GM12878 (cell line): ENCODE measurements at regions not wholly inside any gene's neighbourhood (a gene's known extent, or its start where the extent isn't known, plus 50 kb on each side); places are given as distances from the start of the nearest gene placed in this dataset.

Source experiments
- ATAC-seq: fragments of 200-7000 bp; cut with Tn5 transposase; 3 replicates; pipeline ENCODE4 v1.9.1; 2020; ENCODE audit warnings: mild to moderate bottlenecking, moderate library complexity
- BruUV-seq: library from RNA; stranded (reverse); fragments of 400-500 nt; replicated peaks from 2 replicates; lab custom pipeline; 2021; lab: Mats Ljungman, UMichigan
- CTCF ChIA-PET: fragments of 300-600 bp; sonication (Branson Sonifier 250); formaldehyde crosslinking; extraction: SDS; loops from one replicate; lab custom pipeline; 2021; ENCODE audit warnings: inconsistent platforms; lab: Yijun Ruan, JAX
- POLR2A ChIA-PET: fragments of 350-600 bp; formaldehyde crosslinking; extraction: SDS; loops from one replicate; lab custom pipeline; 2021; ENCODE audit warnings: inconsistent platforms; lab: Charles Lee
- RAD21 ChIA-PET: fragments of 300-600 bp; sonication (Branson Sonifier 250); formaldehyde crosslinking; loops from one replicate; lab custom pipeline; 2023; ENCODE audit warnings: antibody characterized with exemption; ENCODE audit not compliant: unreplicated experiment; lab: Charles Lee
- SMC1A ChIA-PET: fragments of 300-600 bp; sonication (Branson Sonifier 250); formaldehyde crosslinking; loops from one replicate; lab custom pipeline; 2023; ENCODE audit not compliant: unreplicated experiment, uncharacterized antibody; lab: Charles Lee
- DNase-seq: peaks from one replicate; pipeline ENCODE4 v3.0.0-alpha.2; 2011; ENCODE audit warnings: low read depth, low spot score
- FAIRE-seq: peaks from 3 replicates; lab custom pipeline; 2011; peaks lifted over from hg19 to GRCh38; lab: Jason Lieb, UNC
- H2AFZ ChIP-seq: 2 replicates; pipeline ENCODE4 v1.6.0; 2011; ENCODE audit warnings: low read depth, low read length, control low read depth; ENCODE audit not compliant: control insufficient read depth
- H3K27ac ChIP-seq: 2 replicates; pipeline ENCODE4 v1.5.1; 2011; ENCODE audit warnings: control low read depth; ENCODE audit not compliant: control insufficient read depth, insufficient read depth
- H3K27me3 ChIP-seq, 2 experiments: replicated peaks in 1 of 2; 2 replicates each; pipeline versions ENCODE4 v1.6.0 to v1.6.1; 2011; ENCODE audit warnings: low read length in 1 of 2; ENCODE audit not compliant: control insufficient read depth in 2 of 2, insufficient read depth in 2 of 2
- H3K36me3 ChIP-seq, 2 experiments: 2 replicates each; pipeline ENCODE4 v1.5.1; 2011; ENCODE audit warnings: low read length in 1 of 2; ENCODE audit not compliant: control insufficient read depth in 2 of 2, insufficient read depth in 2 of 2
- H3K4me1 ChIP-seq: 2 replicates; pipeline ENCODE4 v1.6.1; 2011; ENCODE audit warnings: mild to moderate bottlenecking, low read length, moderate library complexity, mixed read lengths; ENCODE audit not compliant: control insufficient read depth, insufficient read depth
- H3K4me2 ChIP-seq: 2 replicates; pipeline ENCODE4 v1.6.0; 2011; ENCODE audit warnings: control low read depth; ENCODE audit not compliant: control insufficient read depth, insufficient read depth
- H3K4me3 ChIP-seq: fragments of 200-600 bp; sonication (generic); 2 replicates; pipeline ENCODE4 v1.5.1; 2016
- H3K79me2 ChIP-seq: 2 replicates; pipeline ENCODE4 v1.6.0; 2011; ENCODE audit warnings: low read length; ENCODE audit not compliant: control insufficient read depth, insufficient read depth
- H3K9ac ChIP-seq: 2 replicates; pipeline ENCODE4 v1.8.0; 2011; ENCODE audit warnings: low read length, control low read depth, mixed read lengths; ENCODE audit not compliant: control insufficient read depth, insufficient read depth
- H3K9me3 ChIP-seq: replicated peaks from 3 replicates; pipeline ENCODE4 v1.5.1; 2011; ENCODE audit warnings: mild to moderate bottlenecking, low read length; ENCODE audit not compliant: control insufficient read depth, insufficient read depth
- H4K20me1 ChIP-seq: 2 replicates; pipeline ENCODE4 v1.6.0; 2011; ENCODE audit not compliant: control insufficient read depth, insufficient read depth
- CTCF ChIP-seq, 3 experiments: IDR thresholded peaks in 2 of 3; conservative IDR thresholded peaks in 1 of 3; 2 replicates each; pipeline ENCODE4 v1.5.1; 2011; ENCODE audit warnings: low read depth in 3 of 3, low read length in 3 of 3, mild to moderate bottlenecking in 3 of 3, control low read depth in 2 of 3, moderate library complexity in 2 of 3, inconsistent platforms in 1 of 3, mixed read lengths in 1 of 3; ENCODE audit not compliant: control insufficient read depth in 2 of 3, insufficient read depth in 1 of 3; ENCODE audit errors: extremely low read depth in 1 of 3
- CUX1 ChIP-seq: IDR thresholded peaks from 2 replicates; pipeline ENCODE4 v1.6.1; 2012; ENCODE audit warnings: improper control_type of control experiment, low read depth, low read length; ENCODE audit not compliant: insufficient replicate concordance
- IRF4 ChIP-seq: IDR thresholded peaks from 2 replicates; pipeline ENCODE4 v1.6.1; 2011; ENCODE audit warnings: low read depth, low read length
- JUND ChIP-seq: IDR thresholded peaks from 2 replicates; pipeline ENCODE4 v1.6.1; 2012; ENCODE audit warnings: low read depth, mild to moderate bottlenecking, low read length, improper control_type of control experiment, moderate library complexity
- MEF2A ChIP-seq: IDR thresholded peaks from 2 replicates; pipeline ENCODE4 v1.6.1; 2011; ENCODE audit warnings: low read depth, mild to moderate bottlenecking, low read length, moderate library complexity; ENCODE audit not compliant: insufficient read depth
- NFIC ChIP-seq: IDR thresholded peaks from 2 replicates; pipeline ENCODE4 v1.6.1; 2012; ENCODE audit warnings: low read depth, mild to moderate bottlenecking, inconsistent platforms, low read length, moderate library complexity
- NFYB ChIP-seq: IDR thresholded peaks from 2 replicates; pipeline ENCODE4 v1.6.1; 2011; ENCODE audit warnings: low read depth, mild to moderate bottlenecking, low read length, improper control_type of control experiment, moderate library complexity; ENCODE audit not compliant: insufficient read depth
- PBX3 ChIP-seq: IDR thresholded peaks from 2 replicates; pipeline ENCODE4 v1.6.1; 2011; ENCODE audit warnings: mild to moderate bottlenecking, low read depth, low read length, moderate library complexity; ENCODE audit not compliant: insufficient replicate concordance
- TAF1 ChIP-seq: IDR thresholded peaks from 2 replicates; pipeline ENCODE4 v1.6.1; 2011; ENCODE audit warnings: mild to moderate bottlenecking, low read depth, low read length, borderline replicate concordance
- WRNIP1 ChIP-seq: IDR thresholded peaks from 2 replicates; pipeline ENCODE4 v1.6.1; 2011; ENCODE audit warnings: low read depth, low read length, improper control_type of control experiment, borderline replicate concordance
- ZNF274 ChIP-seq: IDR thresholded peaks from one replicate; pipeline ENCODE4 v1.8.0; 2011; ENCODE audit not compliant: insufficient read length, insufficient read depth
- ZNF592 ChIP-seq: fragments of 450-650 bp; IDR thresholded peaks from 2 replicates; pipeline ENCODE4 v1.6.1; 2017; ENCODE audit warnings: mild to moderate bottlenecking, moderate library complexity
- WGBS: methylation state at CpG from one replicate; pipeline ENCODE4 v1.1.6; 2016; ENCODE audit warnings: low lambda C conversion rate; ENCODE audit not compliant: insufficient replicate concordance, insufficient coverage; ENCODE audit errors: missing lambda C conversion rate; 5-methylcytosine and 5-hydroxymethylcytosine counted together
- in situ Hi-C: fragments of 300-500 bp; cut with MboI; formaldehyde crosslinking; loops from 9 replicates; pipeline ENCODE4 v1.14.3; 2018; ENCODE audit warnings: mixed read lengths
- intact Hi-C: fragments of 100-400 bp; cut with micrococcal nuclease; formaldehyde crosslinking; loops from one replicate; pipeline ENCODE4 v1.14.2; 2022; ENCODE audit not compliant: unreplicated experiment

- FAIRE-seq (no peak), DNase-seq (no peak), ATAC-seq (no peak)
- intact Hi-C loops (no loop called here), in situ Hi-C loops (no loop called here)
- Histone ChIP-seq H3K36me3 (no peaks in the 10 kb centered on the region), H3K27ac (no peak overlapping the region), H3K9ac (no peak overlapping the region), H4K20me1 (no peaks in the 10 kb centered on the region), H2AFZ (no peak overlapping the region), H3K27me3 (no peaks in the 10 kb centered on the region), H3K79me2 (no peaks in the 10 kb centered on the region), H3K9me3 (no peaks in the 10 kb centered on the region), H3K4me3 (no peak overlapping the region), H3K4me2 (no peak overlapping the region), H3K4me1 (no peaks in the 10 kb centered on the region)
- RAD21 ChIA-PET = no interaction called here
- CTCF ChIA-PET = no interaction called here
- POLR2A ChIA-PET = no interaction called here
- BruUV-seq = no TSS peak
- 20% methylated on average over 9 of the region's 9 CpGs for WGBS
- SMC1A ChIA-PET = no interaction called here
- TF ChIP-seq NFYB (no peak), ZNF592 (no peak), WRNIP1 (no peak), JUND (no peak), IRF4 (no peak), CUX1 (no peak), PBX3 (no peak), TAF1 (no peak), CTCF (IDR thresholded peaks at IDR 0.05 in 2 of 3, conservative IDR thresholded peaks at IDR 0.05 in 1 of 3; ENCODE audit: control insufficient read depth in 2 of 3, extremely low read depth in 1 of 3, insufficient read depth in 1 of 3, low read depth in 3 of 3, low read length in 3 of 3) (no peak), ZNF274 (no peak), NFIC (no peak), MEF2A (no peak)
Observed at GRCh38 chr13:111599791-111600190, 279.3 kb downstream of the TEX29 start.
